Heart right ventricle (tissue), 16 donors: ENCODE measurements at regions not wholly inside any gene's neighbourhood (a gene's known extent, or its start where the extent isn't known, plus 50 kb on each side); places are given as distances from the start of the nearest gene placed in this dataset.

Source experiments
- ATAC-seq, 8 donors: fragments of 200-7000 bp; cut with Tn5 transposase; one replicate each; pipeline ENCODE4 v1.9.1; 2020; ENCODE audit warnings: mild to moderate bottlenecking in 8 of 8, moderate library complexity in 8 of 8, moderate number of reproducible peaks in 1 of 8
- DNase-seq, 2 donors: peaks; one replicate each; pipeline ENCODE4 v3.0.0-alpha.2; 2020
- H3K27ac ChIP-seq, 10 donors: fragments of 200-600 bp; sonication (generic) in 2 of 10; one replicate each; pipeline versions ENCODE4 v1.5.0 to v1.8.0; 2020 to 2022; ENCODE audit warnings: mild to moderate bottlenecking in 3 of 10
- H3K27me3 ChIP-seq, 7 donors: fragments of 200-600 bp; one replicate each; pipeline ENCODE4 v1.8.0; 2021 to 2022; ENCODE audit warnings: mild to moderate bottlenecking in 2 of 7
- H3K36me3 ChIP-seq, 9 donors: fragments of 200-600 bp; sonication (generic) in 1 of 9; one replicate each; pipeline versions ENCODE4 v1.5.0 to v1.8.0; 2020 to 2022; ENCODE audit warnings: mild to moderate bottlenecking in 2 of 9
- H3K4me1 ChIP-seq, 9 donors: fragments of 200-600 bp; sonication (generic) in 1 of 9; one replicate each; pipeline versions ENCODE4 v1.5.0 to v1.8.0; 2020 to 2022; ENCODE audit warnings: mild to moderate bottlenecking in 4 of 9
- H3K4me3 ChIP-seq, 10 donors: fragments of 200-600 bp; sonication (generic) in 2 of 10; one replicate each; pipeline versions ENCODE4 v1.5.0 to v1.8.0; 2020 to 2022; ENCODE audit warnings: mild to moderate bottlenecking in 7 of 10, moderate library complexity in 2 of 10
- H3K9me3 ChIP-seq, 11 donors: fragments of 200-600 bp in 10 of 11; sonication (generic) in 2 of 11; one replicate each; pipeline versions ENCODE4 v1.5.0 to v1.8.0; 2013 to 2022; ENCODE audit warnings: mild to moderate bottlenecking in 2 of 11, control low read depth in 1 of 11, moderate library complexity in 1 of 11
- CTCF ChIP-seq, 9 donors: fragments of 200-600 bp; sonication (generic) in 2 of 9; IDR thresholded peaks; one replicate each; pipeline versions ENCODE4 v1.5.0 to v1.8.0; 2021 to 2022; ENCODE audit warnings: antibody characterized with exemption in 9 of 9, mild to moderate bottlenecking in 5 of 9, moderate library complexity in 1 of 9
- WGBS, 2 donors: extraction: QIAGEN DNeasy Blood & Tissue Kit; methylation state at CpG; one replicate each; pipeline ENCODE4 v1.1.7; 2013; ENCODE audit warnings: inconsistent platforms in 1 of 2; 5-methylcytosine and 5-hydroxymethylcytosine counted together
- intact Hi-C, 10 donors: fragments of 100-400 bp; cut with DNase I; formaldehyde crosslinking; loops; one replicate each; pipeline versions ENCODE4 v1.11.1 to v1.14.2; 2022
- donor health status: Arrhythmogenic right ventricular cardiomyopathy.
- donor health status: ischemic (EF 13 %, LVEDD 7.1; RV severe dilation, severe dysfunction).
- donor health status: healthy with polysubstance abuse.
- donor health status: DM: no; HTN: yes; CAD: no.
- donor health status: DM: no; HTN: no; CAD: no.
- donor health status: ischemic (EF 25% LVEDD 6.9; RV normal size, moderate dysfunction).
- donor health status: ischemic (EF 25% LVEDD 5.7; RV mildly dilated, moderate dysfunction).
- donor health status: healthy.
- donor health status: DM: yes; HTN: yes; CAD: no.
- donor health status: Ischemic cardiomyopathy.
- donor health status: ischemic (EF 35%, LVEDD 5.7; RV mildly dilated, moderate dysfunction).
- donor health status: nonischemic (EF 11% LVEDD 7.7; RV severe dilation, severe dysfunction).
- donor health status: DM: yes; HTN: yes; CAD: no.
- donor health status: PGD.
- donor health status: ischemic (EF 29% LVEDD 5.4; RV normal size, mild dysfunction).
- donor health status: nonischemic (EF 23%, LVEDD 6.1; RV moderate dilation, normal function).

- Histone ChIP-seq H3K4me1 (no peaks in the 10 kb centered on the region), H3K36me3 (no peaks in the 10 kb centered on the region), H3K9me3 (peaks cover 0 to 6% (median 0%) of the 10 kb centered on the region in 11 donors), H3K27ac (no peak overlapping the region), H3K4me3 (no peak overlapping the region), H3K27me3 (no peaks in the 10 kb centered on the region)
- intact Hi-C loops = no loop called here
- TF ChIP-seq CTCF (IDR thresholded peaks at IDR 0.05) = no peak
- 78 to 82% methylated on average over 4 of the region's 4 CpGs for WGBS, 2 donors
- DNase-seq = no peak
- ATAC-seq = no peak
Observed at GRCh38 chr1:223456747-223457146, 63.5 kb downstream of the CCDC185 start.

DNA sequence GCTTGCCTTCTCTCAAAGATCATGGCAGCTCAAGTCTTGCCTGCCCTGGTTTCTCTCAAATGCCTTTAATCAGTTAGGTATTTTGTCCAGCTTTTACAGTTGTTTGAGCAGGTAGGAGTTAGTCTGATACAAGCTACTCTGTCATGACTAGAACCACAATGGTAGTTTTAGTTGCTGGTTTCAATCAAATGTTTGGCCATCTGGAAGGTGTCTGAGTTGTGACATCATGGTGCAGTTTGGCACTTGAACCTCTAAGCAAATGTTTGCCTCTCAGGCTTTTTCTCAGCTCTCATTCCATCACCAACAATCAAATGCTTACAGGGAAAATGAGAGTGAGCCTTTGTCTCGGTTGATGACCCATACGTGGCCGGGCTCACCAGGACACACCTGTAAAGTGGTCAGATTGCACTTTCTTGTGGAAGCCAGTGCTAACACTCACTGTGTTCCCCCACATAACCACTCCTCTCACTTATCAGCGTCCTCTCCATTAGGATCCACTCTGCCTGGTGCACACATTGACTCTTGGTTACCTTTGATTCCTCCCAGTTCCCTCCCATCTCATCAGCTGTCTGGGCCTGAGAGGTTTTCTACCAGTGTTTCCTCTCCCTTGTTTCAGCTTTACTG, 67.5 kb downstream of the CCDC185 start:
- no peak for TF ChIP-seq CTCF (IDR thresholded peaks at IDR 0.05)

DNA sequence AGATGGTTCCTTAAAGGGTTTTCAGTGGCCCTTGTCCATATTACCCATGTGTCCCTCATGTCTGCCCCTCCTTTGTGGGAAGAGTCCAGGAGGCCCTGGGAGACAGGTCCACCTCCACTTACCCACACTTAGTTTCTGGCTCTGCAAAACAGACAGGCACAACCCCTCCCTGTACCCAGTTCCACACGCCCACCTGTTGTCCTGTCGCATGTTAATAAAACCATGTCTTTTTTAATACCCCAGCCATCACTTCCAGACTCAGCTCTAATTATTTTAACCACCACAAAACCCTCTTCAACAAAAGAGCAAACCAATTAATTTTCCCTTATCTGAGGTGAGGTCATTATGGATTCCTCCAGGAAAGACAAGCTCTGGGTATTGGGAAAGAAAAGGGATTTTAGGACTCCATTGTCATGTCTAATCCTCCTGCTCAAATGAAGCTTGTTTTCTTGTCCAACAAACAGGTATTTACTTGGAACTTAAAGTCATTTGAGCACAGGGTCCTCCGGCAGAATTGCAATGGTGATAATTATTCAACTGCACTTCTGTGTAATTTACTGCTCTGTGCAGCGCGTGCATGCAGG, 68.9 kb downstream of the CCDC185 start:
- Histone ChIP-seq H3K4me1 (no peaks in the 10 kb centered on the region), H3K4me3 (no peak overlapping the region), H3K27me3 (no peaks in the 10 kb centered on the region), H3K27ac (no peak overlapping the region), H3K36me3 (no peaks in the 10 kb centered on the region), H3K9me3 (no peaks in the 10 kb centered on the region)
- DNase-seq (no peak), ATAC-seq (no peak)
- intact Hi-C loops = no loop called here
- no peak for TF ChIP-seq CTCF (IDR thresholded peaks at IDR 0.05)
- WGBS, 2 donors = 95 to 96% methylated on average over 5 of the region's 5 CpGs

More for the DNA sequence above, 67.5 kb downstream of the CCDC185 start:
- WGBS, 2 donors = 68 to 77% methylated on average over 4 of the region's 4 CpGs
- ATAC-seq (no peak), DNase-seq (no peak)
- intact Hi-C loops = no loop called here
- Histone ChIP-seq H3K27me3 (no peaks in the 10 kb centered on the region), H3K9me3 (no peaks in the 10 kb centered on the region), H3K27ac (no peak overlapping the region), H3K4me1 (no peaks in the 10 kb centered on the region), H3K4me3 (no peak overlapping the region), H3K36me3 (no peaks in the 10 kb centered on the region)

DNA sequence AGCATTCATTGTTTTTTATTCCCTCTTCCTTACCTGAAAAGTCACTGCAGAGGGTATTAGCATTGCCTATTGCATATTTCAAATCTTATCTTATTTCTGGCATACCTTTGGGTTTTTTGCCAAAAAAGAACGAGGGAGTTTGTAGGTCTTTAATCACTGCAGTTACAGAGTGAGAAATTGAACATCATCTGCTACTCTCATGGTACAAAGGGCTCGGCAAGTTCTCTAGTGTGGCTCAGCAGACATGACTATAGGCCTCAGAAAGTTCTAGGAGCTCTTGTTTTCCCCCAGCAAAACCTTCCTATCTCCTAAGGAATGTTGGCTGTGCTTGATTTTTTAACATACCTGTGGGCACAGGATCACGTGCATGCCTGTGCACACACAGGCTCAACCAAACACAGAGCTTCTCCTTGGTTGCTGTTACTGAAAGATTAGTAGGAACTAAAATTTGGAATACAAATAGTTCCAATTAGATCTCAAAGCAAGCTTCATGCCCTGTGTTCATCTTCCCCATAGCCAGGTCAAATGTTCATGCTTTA, 69.7 kb downstream of the CCDC185 start:
- DNase-seq (no peak), ATAC-seq (no peak)
- H3K36me3 ChIP-seq = no peaks in the 10 kb centered on the region
- no peak overlapping the region for H3K4me3 ChIP-seq
- H3K27ac ChIP-seq = no peak overlapping the region
- H3K9me3 ChIP-seq = no peaks in the 10 kb centered on the region
- 76 to 80% methylated on average over 3 of the region's 3 CpGs for WGBS, 2 donors
- no peaks in the 10 kb centered on the region for H3K27me3 ChIP-seq
- H3K4me1 ChIP-seq = no peaks in the 10 kb centered on the region
- intact Hi-C loops = no loop called here
- no peak for TF ChIP-seq CTCF (IDR thresholded peaks at IDR 0.05)
